ENCODE measurements at regions not wholly inside any gene's neighbourhood (a gene's known extent, or its start where the extent isn't known, plus 50 kb on each side); places are given as distances from the start of the nearest gene placed in this dataset.
"Not testable (repeated sequence)": the region's sequence is repeated elsewhere in the genome, so short reads cannot be mapped to it uniquely, and the experiment has no call there.

GRCh38 chr2:89766141-89766990 is 1074.9 kb downstream of the RPIA start:
- H2AK5ac ChIP-seq (ENCODE audit: low read depth, low read length); H2BK20ac ChIP-seq (ENCODE audit: low read depth, low read length); intact Hi-C loops (cut with micrococcal nuclease); H3K56ac ChIP-seq (ENCODE audit: extremely low read depth, insufficient read depth, low read length); H2AFZ ChIP-seq (replicated peaks; ENCODE audit: low read length, poor library complexity); H4K5ac ChIP-seq (ENCODE audit: low read depth, low read length); H3K9ac ChIP-seq (ENCODE audit: low read depth, low read length); BruUV-seq (replicated peaks); H3K4me3 ChIP-seq (ENCODE audit: insufficient read depth, low read depth, low read length); H3K23ac ChIP-seq (ENCODE audit: low read depth, low read length); H3K27ac ChIP-seq (ENCODE audit: insufficient read depth, low read length); H3K18ac ChIP-seq (ENCODE audit: low read depth, low read length); H3K4me1 ChIP-seq (ENCODE audit: control insufficient read depth, insufficient read depth, low read length); H3K36me3 ChIP-seq (ENCODE audit: control insufficient read depth, insufficient read depth, low read length); H2AK9ac ChIP-seq (replicated peaks; ENCODE audit: low read depth, low read length, poor library complexity); H2BK5ac ChIP-seq (ENCODE audit: low read depth, low read length, poor library complexity, severe bottlenecking); H2BK120ac ChIP-seq (ENCODE audit: low read depth, low read length); H3K27me3 ChIP-seq (ENCODE audit: control insufficient read depth, insufficient read depth, low read length); DNase-seq; H3K9me1 ChIP-seq (ENCODE audit: insufficient read depth, low read length); CTCF ChIA-PET; POLR2A ChIA-PET (ENCODE audit: unreplicated experiment); H3K4ac ChIP-seq (ENCODE audit: low read depth, low read length); H4K8ac ChIP-seq (ENCODE audit: low read depth in 2 of 2, low read length in 2 of 2); dilution Hi-C loops (cut with HindIII; ENCODE audit: low sequenced_read_pairs, unreplicated experiment); H4K91ac ChIP-seq (ENCODE audit: insufficient read depth, low read depth, low read length); H3K14ac ChIP-seq (replicated peaks; ENCODE audit: low read depth, low read length); H3K4me2 ChIP-seq (ENCODE audit: low read depth, low read length); ATAC-seq (ENCODE audit: low read depth); H3K79me1 ChIP-seq (ENCODE audit: low read depth in 1 of 2, low read length in 2 of 2); H2BK15ac ChIP-seq (ENCODE audit: low read depth, low read length); in situ Hi-C loops (cut with MboI; ENCODE audit: low sequenced_read_pairs); H4K20me1 ChIP-seq (ENCODE audit: insufficient read depth, low read length): not testable (repeated sequence)
- H3K9me3 ChIP-seq (ENCODE audit: control insufficient read depth, insufficient read depth, low read length) = peaks cover 45% of the 10 kb centered on the region
- 60% methylated on average over 12 of the region's 19 CpGs; no CpG with 5 or more reads in 1 of the 2 experiments for WGBS, 2 experiments (ENCODE audit: extremely low coverage in 2 of 2, insufficient read length in 1 of 2)

GRCh38 chr2:89767058-89767457 is 1075.6 kb downstream of the RPIA start:
- H3K56ac ChIP-seq (ENCODE audit: extremely low read depth, insufficient read depth, low read length); DNase-seq; H2BK20ac ChIP-seq (ENCODE audit: low read depth, low read length); H4K8ac ChIP-seq (ENCODE audit: low read depth in 2 of 2, low read length in 2 of 2); H2AK9ac ChIP-seq (replicated peaks; ENCODE audit: low read depth, low read length, poor library complexity); H2AK5ac ChIP-seq (ENCODE audit: low read depth, low read length); H3K4me2 ChIP-seq (ENCODE audit: low read depth, low read length); H4K5ac ChIP-seq (ENCODE audit: low read depth, low read length); H3K4me3 ChIP-seq (ENCODE audit: insufficient read depth, low read depth, low read length); BruUV-seq (replicated peaks); H2BK5ac ChIP-seq (ENCODE audit: low read depth, low read length, poor library complexity, severe bottlenecking); intact Hi-C loops (cut with micrococcal nuclease); H4K20me1 ChIP-seq (ENCODE audit: insufficient read depth, low read length); H2AFZ ChIP-seq (replicated peaks; ENCODE audit: low read length, poor library complexity); H3K27ac ChIP-seq (ENCODE audit: insufficient read depth, low read length); H3K23ac ChIP-seq (ENCODE audit: low read depth, low read length); H3K14ac ChIP-seq (replicated peaks; ENCODE audit: low read depth, low read length); H3K36me3 ChIP-seq (ENCODE audit: control insufficient read depth, insufficient read depth, low read length); H3K9me1 ChIP-seq (ENCODE audit: insufficient read depth, low read length); H3K4ac ChIP-seq (ENCODE audit: low read depth, low read length); ATAC-seq (ENCODE audit: low read depth); H4K91ac ChIP-seq (ENCODE audit: insufficient read depth, low read depth, low read length); H2BK120ac ChIP-seq (ENCODE audit: low read depth, low read length); H3K4me1 ChIP-seq (ENCODE audit: control insufficient read depth, insufficient read depth, low read length); H3K18ac ChIP-seq (ENCODE audit: low read depth, low read length); H3K9ac ChIP-seq (ENCODE audit: low read depth, low read length); H2BK15ac ChIP-seq (ENCODE audit: low read depth, low read length); dilution Hi-C loops (cut with HindIII; ENCODE audit: low sequenced_read_pairs, unreplicated experiment); in situ Hi-C loops (cut with MboI; ENCODE audit: low sequenced_read_pairs); H3K79me1 ChIP-seq (ENCODE audit: low read depth in 1 of 2, low read length in 2 of 2); POLR2A ChIA-PET (ENCODE audit: unreplicated experiment); H3K27me3 ChIP-seq (ENCODE audit: control insufficient read depth, insufficient read depth, low read length); CTCF ChIA-PET: not testable (repeated sequence)
- no CpG with 5 or more reads among the region's 7 CpGs for WGBS, 2 experiments (ENCODE audit: extremely low coverage in 2 of 2, insufficient read length in 1 of 2)
- peaks cover 42% of the 10 kb centered on the region for H3K9me3 ChIP-seq (ENCODE audit: control insufficient read depth, insufficient read depth, low read length)
